ENCODE measurements at regions not wholly inside any gene's neighbourhood (a gene's known extent, or its start where the extent isn't known, plus 50 kb on each side); places are given as distances from the start of the nearest gene placed in this dataset.
"Not testable (repeated sequence)": the region's sequence is repeated elsewhere in the genome, so short reads cannot be mapped to it uniquely, and the experiment has no call there.

GRCh38 chr5:99368726-99369125 lies 439.9 kb upstream of the CHD1 start:
- no peak for DNase-seq (ENCODE audit: low read depth in 4 of 4, low spot score in 3 of 4)

DNA sequence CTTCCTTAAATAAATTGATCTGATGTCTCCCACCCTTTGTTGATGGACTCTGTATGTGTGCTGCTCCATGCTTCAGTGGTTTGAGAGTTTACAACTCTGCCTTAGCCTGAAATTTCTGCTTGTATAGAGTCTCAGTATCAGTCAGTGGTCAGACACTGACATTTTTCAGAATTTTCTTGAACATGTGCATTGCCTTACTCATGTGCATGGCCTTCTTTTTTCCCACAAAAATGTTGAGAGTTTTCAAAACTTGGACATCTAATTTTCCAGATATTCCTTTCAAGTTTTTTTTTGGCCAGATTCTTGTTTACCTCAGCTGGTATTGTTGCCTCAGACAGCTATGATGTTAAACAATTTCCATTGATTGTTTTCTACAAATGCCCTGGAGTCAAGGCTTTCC lies 427.1 kb upstream of the CHD1 start:
- DNase-seq (ENCODE audit: low read depth in 4 of 4, low spot score in 3 of 4): no peak

- DNase-seq (ENCODE audit: low read depth in 4 of 4, low spot score in 3 of 4): peak; percentile 5 to 37 (median 16)
Observed at GRCh38 chr5:99349787-99350186, 421.0 kb upstream of the CHD1 start.

DNA sequence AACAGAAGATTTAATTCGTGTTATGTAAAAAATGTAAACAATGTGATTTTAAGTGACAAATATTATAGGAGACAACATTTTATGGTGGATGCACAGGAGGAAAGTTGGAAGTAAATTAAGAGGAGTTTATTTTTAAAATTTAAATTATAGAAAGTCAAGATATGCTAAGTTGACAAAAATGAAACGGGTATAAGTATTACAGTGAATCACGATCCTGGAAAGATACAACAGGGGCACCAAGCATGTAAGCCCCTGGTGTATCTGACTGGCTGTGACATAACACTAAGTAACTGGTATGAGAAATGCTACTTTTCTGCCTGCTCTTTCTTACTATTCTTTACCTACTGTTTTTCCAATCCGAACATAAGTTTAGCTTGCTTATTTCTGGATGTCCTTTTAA lies 419.8 kb upstream of the CHD1 start:
- no peak for DNase-seq (ENCODE audit: low read depth in 4 of 4, low spot score in 3 of 4)

GRCh38 chr5:99339758-99340157 lies 411.0 kb upstream of the CHD1 start:
- not testable (repeated sequence) for DNase-seq (ENCODE audit: low read depth in 4 of 4, low spot score in 3 of 4)

DNA sequence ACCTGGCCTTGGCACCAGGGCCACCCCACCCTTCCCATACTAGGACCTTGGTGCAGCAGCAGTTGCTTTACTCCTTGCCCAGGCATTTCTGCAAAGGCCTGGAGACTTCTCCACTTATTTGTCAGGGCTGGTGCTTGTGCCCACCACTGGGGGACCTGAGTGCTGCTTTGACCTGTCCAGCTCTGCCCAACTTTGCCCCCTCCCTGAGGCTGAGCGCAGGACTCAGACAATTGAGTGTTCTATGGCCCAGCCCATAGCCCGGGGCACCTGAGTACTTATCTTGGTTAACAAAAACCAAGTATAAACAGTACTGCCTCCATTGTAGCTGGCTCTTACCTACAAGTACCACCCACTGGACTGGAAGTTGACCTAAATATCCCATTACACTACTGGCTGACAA lies 406.1 kb upstream of the CHD1 start:
- no peak for DNase-seq (ENCODE audit: low read depth in 4 of 4, low spot score in 3 of 4)

DNA sequence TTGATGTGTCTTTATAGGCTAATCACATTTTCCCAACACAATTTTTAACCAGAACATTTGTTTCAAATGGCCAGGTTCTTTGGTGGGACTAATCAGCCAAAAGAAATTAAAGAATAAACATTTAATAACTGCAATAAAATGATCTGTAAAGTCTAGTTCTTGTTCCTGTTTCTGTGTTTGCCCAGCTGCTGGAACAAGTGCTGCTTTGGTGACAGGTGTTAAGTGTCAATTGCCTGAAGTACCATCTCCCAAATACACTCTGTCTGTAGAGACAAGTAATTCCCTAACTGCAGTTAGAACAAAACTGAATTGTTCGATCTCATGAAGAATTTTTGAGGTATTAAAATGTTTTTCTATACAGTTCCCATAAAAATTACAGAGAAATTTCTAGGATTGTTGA lies 402.3 kb upstream of the CHD1 start:
- DNase-seq (ENCODE audit: low read depth in 4 of 4, low spot score in 3 of 4): no peak

GRCh38 chr5:99320436-99320835 lies 391.6 kb upstream of the CHD1 start:
- DNase-seq (ENCODE audit: low read depth in 4 of 4, low spot score in 3 of 4): no peak

DNA sequence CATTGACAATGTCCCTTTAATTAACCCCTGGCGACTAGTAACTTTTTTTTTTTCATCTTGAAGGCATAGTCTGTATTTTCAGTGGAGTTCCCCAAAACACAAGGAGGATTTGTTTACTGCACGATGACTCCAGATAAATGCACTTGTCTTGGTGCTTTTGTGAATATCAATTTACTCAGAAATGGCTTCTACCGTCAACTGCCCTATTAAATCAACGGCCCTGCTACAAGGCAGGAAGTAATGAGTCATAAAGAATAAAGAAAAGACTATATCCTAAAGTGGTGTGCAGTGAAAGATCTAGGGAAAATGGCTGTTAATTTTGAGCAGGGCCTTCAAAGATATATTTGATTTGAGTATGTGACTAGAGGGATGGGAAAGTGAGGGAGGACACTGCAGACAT lies 388.3 kb upstream of the CHD1 start:
- no peak for DNase-seq (ENCODE audit: low read depth in 4 of 4, low spot score in 3 of 4)

GRCh38 chr5:99316484-99316883 lies 387.7 kb upstream of the CHD1 start:
- no peak for DNase-seq (ENCODE audit: low read depth in 4 of 4, low spot score in 3 of 4)

- no peak for DNase-seq (ENCODE audit: low read depth in 4 of 4, low spot score in 3 of 4)
Observed at GRCh38 chr5:99315413-99316183, 386.8 kb upstream of the CHD1 start.

DNA sequence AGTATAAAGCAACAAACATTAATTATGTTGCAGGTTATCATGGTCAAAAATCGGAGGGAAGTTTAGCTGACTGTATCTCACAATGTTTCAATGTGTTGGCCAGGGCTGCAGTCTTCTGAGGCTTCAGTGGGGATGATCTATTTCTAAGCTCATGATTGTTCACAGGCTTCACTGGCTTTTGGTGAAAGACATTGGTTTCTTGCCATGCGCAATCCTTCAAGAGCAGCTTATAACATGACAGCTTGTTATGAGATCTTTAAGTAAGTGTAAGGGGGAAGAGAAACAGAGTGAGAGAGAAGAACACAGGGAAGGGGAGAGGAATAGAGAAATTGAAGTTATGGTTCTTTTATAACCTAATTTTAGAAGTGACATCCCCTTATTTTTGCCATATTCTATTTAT lies 385.9 kb upstream of the CHD1 start:
- no peak for DNase-seq (ENCODE audit: low read depth in 4 of 4, low spot score in 3 of 4)

DNA sequence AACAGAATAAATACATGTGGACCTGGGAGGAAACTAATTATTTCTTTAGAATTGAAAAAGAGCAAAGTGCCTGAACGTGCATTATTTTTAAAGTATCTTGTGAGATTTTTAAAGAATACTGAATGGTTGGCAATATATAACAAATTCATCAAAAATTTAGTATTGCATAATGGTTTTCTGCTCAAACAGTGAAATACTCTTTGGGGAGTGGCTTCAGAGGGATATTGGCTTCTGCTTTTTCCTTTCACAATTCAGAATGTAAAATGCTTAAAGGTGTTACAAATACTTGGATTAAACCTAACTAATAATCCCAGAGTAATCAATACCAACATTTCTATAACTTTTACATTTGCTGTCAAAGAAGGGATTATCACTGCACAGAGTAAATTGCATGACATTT lies 379.3 kb upstream of the CHD1 start:
- no peak for DNase-seq (ENCODE audit: low read depth in 4 of 4, low spot score in 3 of 4)

- DNase-seq (ENCODE audit: low read depth in 4 of 4, low spot score in 3 of 4): no peak
Observed at GRCh38 chr5:99305045-99305580, 376.3 kb upstream of the CHD1 start.

- DNase-seq (ENCODE audit: low read depth in 4 of 4, low spot score in 3 of 4): no peak
Observed at GRCh38 chr5:99285606-99286005, 356.8 kb upstream of the CHD1 start.

DNA sequence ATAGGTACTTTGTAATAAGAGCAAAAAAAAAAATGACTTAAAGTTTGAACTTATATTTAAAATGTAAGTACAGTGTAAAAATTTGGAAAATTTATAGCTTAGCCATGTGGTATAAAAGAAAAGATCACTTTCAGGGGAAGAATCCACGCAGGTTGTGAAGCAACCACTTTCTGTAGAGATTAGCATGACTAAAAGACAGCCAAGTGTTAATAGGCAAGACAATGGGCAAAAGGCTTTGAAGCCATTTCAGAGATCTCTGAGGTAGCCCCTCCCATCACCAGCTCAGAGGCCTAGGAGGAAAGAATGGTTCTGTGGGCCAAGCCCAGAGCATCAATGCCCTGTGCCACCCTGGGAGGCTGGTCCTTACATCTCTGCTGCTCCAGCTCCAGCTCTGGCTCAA lies 346.3 kb upstream of the CHD1 start:
- no peak for DNase-seq (ENCODE audit: low read depth in 4 of 4, low spot score in 3 of 4)

GRCh38 chr5:99272576-99272975 lies 343.8 kb upstream of the CHD1 start:
- DNase-seq (ENCODE audit: low read depth in 4 of 4, low spot score in 3 of 4): no peak

GRCh38 chr5:99258819-99259218 lies 330.0 kb upstream of the CHD1 start:
- no peak for DNase-seq (ENCODE audit: low read depth in 4 of 4, low spot score in 3 of 4)

GRCh38 chr5:99248066-99248465 lies 319.3 kb upstream of the CHD1 start:
- DNase-seq (ENCODE audit: low read depth in 4 of 4, low spot score in 3 of 4): no peak

DNA sequence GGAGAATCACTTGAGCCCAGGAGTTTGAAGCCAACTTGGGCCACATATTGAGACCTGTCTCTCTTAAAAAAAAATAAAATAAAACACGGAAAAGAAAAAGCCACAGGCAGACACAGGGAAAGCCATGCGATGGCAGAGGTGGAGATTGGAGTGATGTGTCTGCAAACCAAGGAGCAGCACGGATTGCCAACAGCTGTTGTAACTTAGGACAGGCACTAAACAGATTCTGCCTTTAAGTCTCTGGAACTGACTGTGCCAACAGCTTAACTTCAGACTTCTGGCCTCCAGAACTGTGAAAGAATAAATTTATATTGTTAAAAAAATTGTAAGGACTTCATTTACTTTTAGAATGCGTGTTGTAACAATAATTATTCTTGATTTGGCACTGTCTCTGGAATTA lies 318.5 kb upstream of the CHD1 start:
- DNase-seq (ENCODE audit: low read depth in 4 of 4, low spot score in 3 of 4): no peak

GRCh38 chr5:99243111-99243510 lies 314.3 kb upstream of the CHD1 start:
- DNase-seq (ENCODE audit: low read depth in 4 of 4, low spot score in 3 of 4): no peak

DNA sequence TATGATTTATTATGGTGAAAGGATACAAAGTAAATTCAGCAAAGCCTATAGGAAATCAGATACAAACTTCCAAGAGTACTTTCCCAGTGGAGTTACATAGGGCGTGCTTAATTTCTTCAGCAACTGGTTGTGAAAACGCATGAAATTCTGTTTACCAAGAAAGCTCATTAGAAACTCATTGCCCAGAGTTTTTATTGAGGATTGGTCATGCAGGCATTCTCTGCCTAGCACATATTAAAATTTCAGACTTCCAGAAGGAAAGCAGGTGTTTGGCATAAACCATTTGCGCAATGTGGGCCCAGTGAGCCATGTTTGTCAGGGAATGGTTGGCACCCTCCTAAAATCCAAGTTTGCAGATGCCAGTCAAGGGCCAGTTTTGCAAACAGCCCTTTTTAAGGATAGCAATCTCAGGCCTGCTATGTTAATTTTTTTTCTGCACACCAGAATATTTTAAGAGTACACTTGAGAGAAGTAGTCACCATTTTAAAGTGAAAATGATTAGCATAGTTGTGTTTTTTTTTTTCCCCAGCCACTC lies 311.1 kb upstream of the CHD1 start:
- DNase-seq (ENCODE audit: low read depth in 4 of 4, low spot score in 3 of 4): no peak

All from left renal pelvis (tissue), 4 donors.